Adrenal gland (tissue), 5 donors: ENCODE measurements at regions not wholly inside any gene's neighbourhood (a gene's known extent, or its start where the extent isn't known, plus 50 kb on each side); places are given as distances from the start of the nearest gene placed in this dataset.

Experiments
- CTCF ChIP-seq, 6 experiments: fragments of 450-650 bp in 4 of 6; fragments of 200-600 bp in 2 of 6; sonication (generic) in 1 of 6; IDR thresholded peaks; 1 replicate in 5 of 6; 2 replicates in 1 of 6; pipeline versions ENCODE4 v1.5.1 to v1.8.0; 2016 to 2021; ENCODE audit warnings: antibody characterized with exemption in 6 of 6, mild to moderate bottlenecking in 2 of 6, moderate library complexity in 1 of 6
- POLR2A ChIP-seq, 2 donors: fragments of 450-650 bp; IDR thresholded peaks; one replicate each; pipeline ENCODE4 v1.6.1; 2017; ENCODE audit warnings: antibody characterized with exemption in 2 of 2, mild to moderate bottlenecking in 2 of 2, moderate library complexity in 1 of 2
- donor health status: DM: no; HTN: no; CAD: no.

- no peak for TF ChIP-seq CTCF (IDR thresholded peaks at IDR 0.05)
- TF ChIP-seq POLR2A (IDR thresholded peaks at IDR 0.05): no peak
Measured at GRCh38 chr1:242873661-242874060, 349.2 kb upstream of the PLD5 start.
